EH (cell line): ENCODE measurements at regions not wholly inside any gene's neighbourhood (a gene's known extent, or its start where the extent isn't known, plus 50 kb on each side); places are given as distances from the start of the nearest gene placed in this dataset.
"Not testable (repeated sequence)": the region's sequence is repeated elsewhere in the genome, so short reads cannot be mapped to it uniquely, and the experiment has no call there.

Source experiments
- DNase-seq: peaks from one replicate; pipeline ENCODE4 v3.0.0-alpha.2; 2015; ENCODE audit warnings: low read depth

DNA sequence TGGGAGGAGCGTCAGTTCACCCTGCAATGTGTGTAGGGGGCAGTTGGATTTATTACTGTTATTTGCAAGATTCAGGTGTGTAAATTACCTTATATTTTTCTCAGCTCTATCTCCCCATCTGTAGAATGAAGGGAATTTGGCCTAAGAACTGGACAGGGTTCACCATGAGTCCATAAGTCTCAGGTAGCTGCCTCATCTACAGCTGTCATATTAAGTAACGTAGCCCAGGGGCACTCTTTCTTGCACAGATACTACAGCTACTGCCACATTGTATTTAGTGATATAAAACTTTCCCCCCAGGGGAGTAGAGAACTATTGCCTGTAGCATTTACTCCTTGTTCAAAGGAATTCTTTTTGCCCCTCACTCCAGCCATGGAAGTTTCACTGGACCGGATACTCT, 301.4 kb upstream of the ZNF608 start:
- DNase-seq, result no peak

- no peak for DNase-seq
Observed at GRCh38 chr5:125049721-125050702, 303.6 kb upstream of the ZNF608 start.

- DNase-seq, result no peak
Observed at GRCh38 chr5:125050926-125051325, 304.5 kb upstream of the ZNF608 start.

DNA sequence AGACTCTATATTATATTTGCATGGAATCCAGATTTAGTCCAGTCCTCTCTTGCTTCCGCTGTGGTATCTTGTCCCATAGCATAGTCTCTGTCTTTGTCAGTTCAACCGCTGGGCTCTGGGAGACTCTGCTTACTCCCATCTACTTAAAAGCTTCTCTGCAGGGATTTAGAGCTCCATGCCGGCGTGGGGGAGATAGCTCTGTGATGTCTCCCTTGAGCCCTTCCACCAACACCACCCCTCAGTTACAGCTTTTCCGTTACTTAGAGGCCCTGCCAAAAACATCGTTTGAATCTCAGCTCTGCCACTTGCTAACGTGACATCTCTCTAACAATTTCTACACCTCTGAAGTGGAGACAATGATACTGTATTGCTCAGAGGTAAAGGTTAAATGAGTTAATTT, 306.1 kb upstream of the ZNF608 start:
- no peak for DNase-seq

- no peak for DNase-seq
Observed at GRCh38 chr5:125053179-125053578, 306.7 kb upstream of the ZNF608 start.

GRCh38 chr5:125054146-125054545, 307.7 kb upstream of the ZNF608 start:
- no peak for DNase-seq

GRCh38 chr5:125056671-125057485, 310.4 kb upstream of the ZNF608 start:
- no peak for DNase-seq

- peak; percentile 84 for DNase-seq
Observed at GRCh38 chr5:125057912-125058826, 311.7 kb upstream of the ZNF608 start.

DNA sequence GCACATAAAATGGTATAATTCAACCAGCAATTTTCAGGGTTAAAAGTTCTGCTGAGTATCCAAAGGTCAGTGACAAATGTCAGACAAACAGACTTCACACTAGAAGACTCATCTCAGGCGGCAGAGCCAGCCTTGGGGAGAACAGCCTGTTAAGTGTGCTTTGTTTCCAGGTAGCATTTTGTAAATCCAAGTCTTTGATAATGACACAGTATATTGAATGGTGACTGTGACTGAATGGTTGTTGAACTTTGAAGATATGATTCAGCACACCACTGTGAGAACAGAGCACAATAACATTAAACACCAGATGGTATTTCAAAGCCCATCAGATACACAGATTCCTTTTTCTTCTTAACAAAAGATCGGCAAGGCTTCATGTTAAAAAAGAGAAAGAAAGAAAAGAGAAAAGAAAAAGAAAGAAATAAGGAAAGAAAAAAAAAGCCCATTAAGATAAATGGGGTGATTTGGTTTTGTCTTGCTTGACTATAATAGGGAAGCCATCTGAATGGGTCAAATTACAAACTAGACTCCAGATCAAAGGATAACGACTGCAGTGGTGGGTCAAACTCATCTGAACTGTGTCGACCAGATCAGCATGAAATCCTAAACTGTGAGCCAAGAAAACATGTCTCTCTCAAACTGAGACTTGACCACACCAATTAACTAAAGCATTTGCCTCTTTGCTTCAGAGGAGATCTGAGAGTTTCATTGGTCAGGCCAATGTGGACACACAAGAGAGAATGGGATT, 313.0 kb upstream of the ZNF608 start:
- DNase-seq, result peak; percentile 68

DNA sequence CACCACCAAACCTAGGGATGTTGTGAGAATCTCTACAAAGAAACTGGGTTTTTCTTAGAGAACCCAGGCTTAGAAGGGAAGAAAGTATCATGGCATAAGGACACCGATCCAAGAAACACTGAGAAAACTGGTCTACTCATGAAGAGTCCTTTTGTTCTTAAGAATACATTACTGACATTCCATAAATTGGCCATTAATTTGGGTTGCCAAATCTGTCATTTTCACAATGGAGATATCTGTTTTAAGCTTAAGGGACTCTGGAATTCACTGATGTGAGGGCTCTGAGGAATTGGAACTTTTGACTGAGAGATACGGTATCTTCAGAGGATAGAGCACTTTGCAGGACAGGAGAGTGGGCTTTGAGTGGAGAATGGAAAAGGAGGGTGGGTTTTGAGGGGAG, 315.3 kb upstream of the ZNF608 start:
- no peak for DNase-seq

- no peak for DNase-seq
Observed at GRCh38 chr5:125064621-125065438, 318.4 kb upstream of the ZNF608 start.

DNA sequence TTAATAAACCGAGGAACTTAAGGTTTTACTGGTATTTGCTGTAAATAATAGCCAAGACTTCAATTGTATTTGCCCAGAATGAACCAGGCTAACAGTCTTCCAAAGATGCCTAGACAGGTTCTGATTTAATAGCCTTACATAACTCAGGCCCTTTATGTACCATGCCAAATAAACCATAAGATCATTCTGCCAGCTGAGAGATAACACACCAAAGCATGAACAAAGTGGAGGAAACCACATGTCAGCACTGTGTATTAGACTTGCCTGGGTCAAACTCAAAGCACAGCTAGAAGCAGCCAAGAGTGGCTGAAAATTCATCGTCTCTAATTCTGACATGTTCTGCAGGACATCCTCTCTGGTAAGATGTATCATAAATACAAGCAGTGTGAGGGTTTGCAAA, 319.3 kb upstream of the ZNF608 start:
- DNase-seq, result no peak

- DNase-seq, result no peak
Observed at GRCh38 chr5:125070961-125071360, 324.5 kb upstream of the ZNF608 start.

DNA sequence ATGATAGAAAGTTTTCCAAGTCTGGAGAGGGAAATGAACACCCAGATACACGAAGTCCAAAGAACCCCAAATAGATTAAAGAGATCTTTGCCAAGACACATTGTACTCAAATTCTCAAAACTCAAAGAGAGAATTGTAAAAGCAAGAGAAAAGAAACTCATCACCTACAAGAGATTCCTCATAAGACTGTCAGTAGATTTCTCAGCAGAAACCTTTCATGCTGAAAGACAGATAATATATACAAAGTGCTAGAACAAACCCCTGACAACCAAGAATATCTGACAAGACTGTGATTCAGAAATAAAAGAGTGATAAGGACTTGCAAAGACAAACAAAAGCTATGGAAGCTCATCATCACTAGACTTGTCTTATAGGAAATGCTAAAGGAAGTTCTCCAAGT, 326.7 kb upstream of the ZNF608 start:
- no peak for DNase-seq

- DNase-seq, result no peak
Observed at GRCh38 chr5:125075567-125075966, 329.1 kb upstream of the ZNF608 start.

DNA sequence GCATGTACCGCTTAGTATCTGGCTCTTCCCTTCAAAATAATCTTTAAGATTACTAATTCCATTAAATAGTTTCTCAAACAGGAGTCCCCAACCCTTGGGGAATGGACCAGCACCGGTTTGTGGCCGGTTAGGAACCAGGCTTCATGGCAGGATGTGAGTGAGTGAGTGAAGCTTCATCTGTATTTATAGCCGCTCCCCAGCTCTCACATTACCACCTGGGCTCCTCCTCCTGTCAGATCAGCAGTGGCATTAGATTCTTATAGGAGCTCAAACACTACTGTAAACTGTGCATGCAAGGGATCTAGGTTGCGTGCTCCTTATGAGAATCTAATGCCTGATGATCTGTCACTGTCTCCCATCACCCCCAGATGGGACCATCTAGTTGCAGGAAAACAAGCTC, 332.6 kb upstream of the ZNF608 start:
- DNase-seq, result not testable (repeated sequence)

DNA sequence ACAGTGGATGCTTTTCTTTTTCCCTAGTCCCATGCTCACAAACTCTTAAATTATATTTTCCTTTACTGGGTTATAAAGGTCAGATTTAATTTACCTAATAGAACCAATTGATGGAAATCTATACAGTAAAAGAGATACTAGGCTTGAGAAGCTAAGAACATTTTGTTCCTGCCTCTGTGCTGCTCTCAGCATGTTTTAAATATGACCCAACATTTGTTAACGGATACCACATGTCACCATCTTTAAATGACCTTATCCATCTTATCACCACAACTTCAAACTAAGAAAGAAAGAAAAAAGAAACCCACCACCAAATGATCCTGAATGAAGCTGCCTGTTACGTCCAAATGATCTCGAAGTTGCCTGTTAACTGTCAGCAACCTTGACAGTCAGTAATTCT, 334.7 kb upstream of the ZNF608 start:
- DNase-seq, result no peak

DNA sequence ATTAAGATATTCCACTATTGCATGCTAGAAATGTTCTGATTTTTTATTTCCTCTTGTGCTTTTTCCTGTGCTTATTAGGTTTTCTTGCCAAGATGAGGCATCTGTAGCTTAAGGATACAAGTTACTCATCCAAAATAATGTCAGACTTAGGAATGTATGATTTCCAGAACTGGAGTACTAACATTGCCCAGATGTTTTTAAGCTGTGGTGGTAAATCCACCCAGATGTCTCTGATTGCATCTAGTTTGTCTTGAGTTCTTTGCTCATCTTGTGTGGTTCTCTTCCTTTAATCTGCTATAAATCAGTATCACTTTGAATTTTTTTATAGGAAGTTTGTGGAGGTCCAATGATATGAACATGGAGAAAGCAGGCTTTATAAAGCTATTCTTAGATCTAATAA, 337.5 kb upstream of the ZNF608 start:
- peak; percentile 90 for DNase-seq

DNA sequence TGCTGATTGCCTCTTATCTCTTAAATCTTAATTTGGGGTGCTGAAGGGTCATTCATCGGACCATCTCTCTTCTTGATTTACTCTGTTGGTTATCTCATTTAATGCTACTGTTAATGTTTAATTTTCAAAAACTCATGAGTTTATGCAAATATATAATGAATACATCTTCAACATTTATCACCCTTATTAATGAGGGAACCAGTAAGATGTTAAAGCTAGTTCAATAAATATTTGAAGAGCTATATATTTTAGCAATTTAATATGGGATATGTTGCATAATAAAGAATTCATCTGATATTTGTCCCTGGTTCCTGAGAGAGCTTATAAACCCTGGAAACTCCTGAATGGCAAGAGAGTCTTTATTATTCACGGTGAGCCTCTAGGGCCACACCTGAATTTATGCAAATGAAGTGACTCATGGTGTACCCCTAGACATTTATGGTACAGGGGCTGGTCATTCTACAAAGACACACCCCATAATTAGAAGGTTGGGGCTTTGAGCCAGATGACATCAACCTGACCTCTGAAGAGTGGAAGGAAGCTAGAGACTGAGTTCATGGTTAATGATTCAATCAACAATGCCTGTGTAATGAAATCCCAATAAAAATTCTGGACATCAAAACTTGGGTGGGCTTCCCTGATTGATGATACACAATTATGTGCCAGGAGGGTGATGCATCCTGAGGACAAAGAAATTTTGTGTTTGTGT, 339.5 kb upstream of the ZNF608 start:
- DNase-seq, result no peak
